Transverse colon (tissue), 4 donors: ENCODE measurements at regions not wholly inside any gene's neighbourhood (a gene's known extent, or its start where the extent isn't known, plus 50 kb on each side); places are given as distances from the start of the nearest gene placed in this dataset.
A peak's percentile ranks its signal among the peaks of the same experiment; 100 is the strongest.

ENCODE experiments used
- DNase-seq: peaks from one replicate; pipeline ENCODE4 v3.0.0-alpha.2; 2019
- H3K27ac ChIP-seq, 4 donors: fragments of 200-600 bp; sonication (generic); 2 replicates each; pipeline ENCODE4 v1.5.1; 2016 to 2018; ENCODE audit warnings: inconsistent platforms in 4 of 4
- H3K27me3 ChIP-seq: fragments of 200-600 bp; sonication (generic); 2 replicates; pipeline ENCODE4 v1.5.1; 2017; ENCODE audit warnings: inconsistent platforms
- H3K36me3 ChIP-seq, 4 donors: fragments of 200-600 bp; sonication (generic); 2 replicates each; pipeline ENCODE4 v1.5.1; 2017 to 2019; ENCODE audit warnings: inconsistent platforms in 4 of 4
- H3K4me1 ChIP-seq, 4 donors: fragments of 200-600 bp; sonication (generic); 2 replicates each; pipeline ENCODE4 v1.5.1; 2017 to 2020; ENCODE audit warnings: inconsistent platforms in 4 of 4
- H3K4me3 ChIP-seq, 4 donors: fragments of 200-600 bp; sonication (generic); 1 replicate in 1 of 4; 2 replicates in 3 of 4; pipeline versions ENCODE4 v1.5.1 to v1.6.1; 2017 to 2019; ENCODE audit warnings: inconsistent platforms in 4 of 4
- H3K9me3 ChIP-seq, 2 donors: fragments of 200-600 bp; sonication (generic); 2 replicates each; pipeline ENCODE4 v1.5.1; 2017 to 2019; ENCODE audit warnings: inconsistent platforms in 2 of 2
- EP300 ChIP-seq: sonication (generic); formaldehyde crosslinking; IDR thresholded peaks from one replicate; pipeline ENCODE4 v1.6.1; 2017; ENCODE audit warnings: antibody characterized with exemption, low read depth
- POLR2A ChIP-seq: fragments of 450-650 bp; IDR thresholded peaks from one replicate; pipeline ENCODE4 v1.6.1; 2016; ENCODE audit warnings: antibody characterized with exemption, mild to moderate bottlenecking, moderate library complexity
- POLR2AphosphoS5 ChIP-seq, 3 donors: sonication (generic); formaldehyde crosslinking; IDR thresholded peaks; one replicate each; pipeline ENCODE4 v1.6.1; 2016; ENCODE audit warnings: antibody characterized with exemption in 3 of 3
- WGBS, 2 donors: methylation state at CpG; one replicate each; pipeline ENCODE4 v1.1.5; 2018; ENCODE audit warnings: low coverage in 1 of 2; 5-methylcytosine and 5-hydroxymethylcytosine counted together
- in situ Hi-C, 4 donors: fragments of 200-750 bp; cut with MboI; loops; one replicate each; pipeline versions ENCODE4 v1.15.0 to v1.15.1; 2017; ENCODE audit warnings: low sequenced_read_pairs in 3 of 4, low pct_ligation_motif_present in 1 of 4, low pct_unique_long_range_greater_than_20kb in 1 of 4
- intact Hi-C: fragments of 100-400 bp; cut with DNase I; formaldehyde crosslinking; loops from one replicate; pipeline ENCODE4 v1.15.1; 2023; ENCODE audit warnings: low total_unique reads
- TF ChIP-seq, protein P1 (sequence below), 5 experiments: fragments of 200-600 bp in 3 of 5; fragments of 450-650 bp in 2 of 5; sonication (generic) in 3 of 5; IDR thresholded peaks; 1 replicate in 2 of 5; 2 replicates in 3 of 5; pipeline ENCODE4 v1.5.1; 2016 to 2017; ENCODE audit warnings: antibody characterized with exemption in 5 of 5, inconsistent platforms in 3 of 5, mild to moderate bottlenecking in 2 of 5, moderate library complexity in 1 of 5

DNA sequence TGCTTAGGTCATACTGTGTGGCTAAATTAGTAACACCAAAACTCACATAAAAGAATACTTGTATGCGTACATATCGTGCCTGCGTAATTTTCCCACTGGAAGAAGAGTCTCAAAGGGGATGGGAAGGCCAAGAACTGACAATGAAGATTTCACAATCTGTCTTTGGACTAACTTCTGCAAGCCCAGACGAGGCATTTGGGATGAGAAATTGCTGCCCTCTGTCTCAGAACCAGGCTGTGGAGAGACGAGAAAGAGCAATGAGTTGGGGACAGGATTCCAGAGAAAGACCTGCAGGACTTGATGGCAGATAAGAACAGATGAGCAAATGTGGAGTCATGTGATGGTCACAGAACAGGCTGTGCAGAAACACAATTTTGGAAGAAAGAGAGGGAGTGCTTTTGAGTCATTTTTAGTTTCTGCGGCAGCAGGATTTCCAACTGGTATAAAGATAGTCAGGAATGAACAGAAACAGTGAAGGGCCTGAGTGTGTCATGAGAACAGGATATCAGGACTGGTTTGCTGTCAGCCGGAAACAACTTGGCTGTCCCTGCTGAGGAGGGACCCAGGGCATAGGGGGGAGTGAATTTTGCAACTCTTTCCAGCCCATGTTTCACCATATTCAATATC, 82.7 kb upstream of the CTSC start:
- Histone ChIP-seq H3K4me3 (no peak overlapping the region), H3K9me3 (no peaks in the 10 kb centered on the region), H3K4me1 (peaks cover 0 to 21% (median 0%) of the 10 kb centered on the region in 4 donors), H3K27ac (peak overlapping the region; percentile 32 to 54 (median 37)), H3K27me3 (no peaks in the 10 kb centered on the region), H3K36me3 (no peaks in the 10 kb centered on the region)
- 78 to 79% methylated on average over 5 to 7 of the region's 7 CpGs for WGBS, 2 donors
- DNase-seq: no peak
- intact Hi-C loops (no loop called here), in situ Hi-C loops (no loop called here)
- TF ChIP-seq POLR2AphosphoS5 (IDR thresholded peaks at IDR 0.05): no peak
- no peak for TF ChIP-seq POLR2A
- TF ChIP-seq, protein P1, sequence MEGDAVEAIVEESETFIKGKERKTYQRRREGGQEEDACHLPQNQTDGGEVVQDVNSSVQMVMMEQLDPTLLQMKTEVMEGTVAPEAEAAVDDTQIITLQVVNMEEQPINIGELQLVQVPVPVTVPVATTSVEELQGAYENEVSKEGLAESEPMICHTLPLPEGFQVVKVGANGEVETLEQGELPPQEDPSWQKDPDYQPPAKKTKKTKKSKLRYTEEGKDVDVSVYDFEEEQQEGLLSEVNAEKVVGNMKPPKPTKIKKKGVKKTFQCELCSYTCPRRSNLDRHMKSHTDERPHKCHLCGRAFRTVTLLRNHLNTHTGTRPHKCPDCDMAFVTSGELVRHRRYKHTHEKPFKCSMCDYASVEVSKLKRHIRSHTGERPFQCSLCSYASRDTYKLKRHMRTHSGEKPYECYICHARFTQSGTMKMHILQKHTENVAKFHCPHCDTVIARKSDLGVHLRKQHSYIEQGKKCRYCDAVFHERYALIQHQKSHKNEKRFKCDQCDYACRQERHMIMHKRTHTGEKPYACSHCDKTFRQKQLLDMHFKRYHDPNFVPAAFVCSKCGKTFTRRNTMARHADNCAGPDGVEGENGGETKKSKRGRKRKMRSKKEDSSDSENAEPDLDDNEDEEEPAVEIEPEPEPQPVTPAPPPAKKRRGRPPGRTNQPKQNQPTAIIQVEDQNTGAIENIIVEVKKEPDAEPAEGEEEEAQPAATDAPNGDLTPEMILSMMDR (IDR thresholded peaks at IDR 0.05): no peak
- TF ChIP-seq EP300: no peak

DNA sequence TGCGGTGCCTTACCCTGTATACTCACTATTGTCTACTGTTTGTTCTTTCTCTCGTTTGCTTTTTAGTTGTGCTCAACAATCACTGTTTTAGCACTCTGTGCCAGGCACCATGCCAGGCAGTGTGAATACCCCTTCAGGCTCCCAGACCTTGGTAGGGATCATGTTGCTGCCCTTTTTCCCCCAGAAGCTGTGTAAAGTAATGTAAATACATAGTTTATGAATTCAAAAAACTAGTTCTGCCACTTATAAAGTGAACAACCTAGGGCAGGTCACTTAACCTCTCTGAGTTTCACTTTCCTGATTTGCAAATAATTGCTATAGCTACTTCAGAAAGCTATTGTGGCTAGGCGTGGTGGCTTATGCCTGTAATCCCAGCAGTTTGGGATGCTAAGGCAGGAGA, 81.0 kb upstream of the CTSC start:
- no peak for TF ChIP-seq POLR2AphosphoS5 (IDR thresholded peaks at IDR 0.05)
- TF ChIP-seq, protein P1 (IDR thresholded peaks at IDR 0.05): no peak
- TF ChIP-seq POLR2A: no peak
- TF ChIP-seq EP300: no peak
- no peaks in the 10 kb centered on the region for H3K9me3 ChIP-seq
- DNase-seq: no peak
- in situ Hi-C loops (no loop called here), intact Hi-C loops (no loop called here)
- H3K27me3 ChIP-seq: no peaks in the 10 kb centered on the region
- no peaks in the 10 kb centered on the region for H3K36me3 ChIP-seq
- WGBS, 2 donors: 48 to 53% methylated on average over 3 of the region's 3 CpGs
- H3K4me3 ChIP-seq: no peak overlapping the region
- peaks cover 0 to 36% (median 10%) of the 10 kb centered on the region in 4 donors for H3K4me1 ChIP-seq
- H3K27ac ChIP-seq: no peak overlapping the region

DNA sequence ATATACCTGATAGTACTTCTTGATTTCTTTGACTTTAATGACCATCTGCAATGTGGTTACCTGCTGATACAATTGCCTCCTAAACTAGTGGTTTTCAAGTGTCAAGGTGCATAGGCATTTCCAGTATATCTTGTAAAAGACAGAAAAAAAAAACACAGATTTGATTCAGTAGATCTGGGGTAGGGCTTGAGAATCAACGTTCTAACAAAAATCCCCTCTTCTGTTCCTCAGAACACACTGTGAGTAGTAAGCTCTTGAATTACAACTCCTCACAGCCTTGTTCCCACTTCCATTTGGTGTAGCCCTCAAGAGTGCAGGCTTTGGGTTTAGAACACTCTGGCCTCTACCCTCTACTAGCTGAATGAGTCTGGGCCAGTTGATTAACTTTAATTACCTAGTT, 78.0 kb upstream of the CTSC start:
- Histone ChIP-seq H3K27me3 (no peaks in the 10 kb centered on the region), H3K36me3 (no peaks in the 10 kb centered on the region), H3K27ac (no peak overlapping the region), H3K9me3 (no peaks in the 10 kb centered on the region), H3K4me3 (no peak overlapping the region), H3K4me1 (peaks cover 0 to 33% (median 10%) of the 10 kb centered on the region in 4 donors)
- in situ Hi-C loops (no loop called here), intact Hi-C loops (no loop called here)
- no peak for DNase-seq
- TF ChIP-seq EP300: no peak
- TF ChIP-seq POLR2A: no peak
- TF ChIP-seq, protein P1 (IDR thresholded peaks at IDR 0.05): no peak
- no peak for TF ChIP-seq POLR2AphosphoS5 (IDR thresholded peaks at IDR 0.05)
- WGBS, 2 donors: 38 to 63% methylated on average over 1 of the region's 1 CpG

DNA sequence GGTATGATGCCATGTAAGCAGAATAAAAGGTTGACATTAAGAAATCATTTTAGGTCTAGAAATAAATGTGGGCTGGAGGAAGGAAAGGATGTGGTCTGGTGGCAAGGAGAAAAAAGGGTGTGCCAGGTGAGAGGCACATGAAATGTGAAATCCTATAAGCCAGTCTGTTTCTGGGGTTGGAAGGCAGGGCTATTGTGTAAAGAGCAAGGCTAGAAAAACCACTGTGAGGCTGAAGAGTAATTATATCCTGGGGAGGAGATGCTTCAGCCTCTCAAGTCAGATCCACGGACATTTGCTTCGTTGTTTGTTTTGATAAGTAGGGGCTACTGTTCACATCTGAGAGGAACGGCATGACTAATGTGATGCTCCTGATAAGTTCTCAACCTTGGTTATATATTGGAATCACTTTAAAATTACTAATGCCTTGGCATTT, 77.5 kb upstream of the CTSC start:
- Histone ChIP-seq H3K4me1 (peaks cover 0 to 33% (median 10%) of the 10 kb centered on the region in 4 donors), H3K9me3 (no peaks in the 10 kb centered on the region), H3K27ac (peak overlapping the region in 1 of 4 donors; percentile 4), H3K27me3 (no peaks in the 10 kb centered on the region), H3K36me3 (no peaks in the 10 kb centered on the region), H3K4me3 (no peak overlapping the region)
- intact Hi-C loops (no loop called here), in situ Hi-C loops (no loop called here)
- DNase-seq: no peak
- TF ChIP-seq POLR2A: no peak
- TF ChIP-seq POLR2AphosphoS5 (IDR thresholded peaks at IDR 0.05): no peak
- TF ChIP-seq, protein P1 (IDR thresholded peaks at IDR 0.05): no peak
- TF ChIP-seq EP300: no peak
- WGBS, 2 donors: 63 to 80% methylated on average over 1 to 3 of the region's 3 CpGs
